ENCODE measurements at regions not wholly inside any gene's neighbourhood (a gene's known extent, or its start where the extent isn't known, plus 50 kb on each side); places are given as distances from the start of the nearest gene placed in this dataset.

DNA sequence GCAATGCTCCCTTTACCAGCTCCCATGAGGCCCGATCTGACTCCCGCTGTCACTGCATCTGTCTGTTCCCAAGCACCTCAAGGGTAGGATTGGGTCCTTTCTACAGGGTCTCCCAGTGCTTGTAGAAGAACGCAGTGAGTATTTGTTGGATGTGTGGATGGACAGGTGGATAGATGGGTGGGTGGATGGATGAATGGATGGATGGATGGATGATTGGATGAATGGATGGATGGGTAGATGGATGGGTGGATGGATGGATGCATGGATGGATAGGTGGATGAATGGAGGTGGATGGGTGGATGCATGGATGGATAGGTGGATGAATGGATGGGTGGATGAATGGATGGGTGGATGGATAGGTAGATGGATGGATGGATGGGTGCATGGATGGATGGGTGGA is 91.6 kb downstream of the HS1BP3 start:
- H3K9me3 ChIP-seq, result no peaks in the 10 kb centered on the region
- no peak for TF ChIP-seq EP300 (IDR thresholded peaks at IDR 0.05)
- no peak for TF ChIP-seq POLR2AphosphoS5 (IDR thresholded peaks at IDR 0.05)
- TF ChIP-seq, protein P1, sequence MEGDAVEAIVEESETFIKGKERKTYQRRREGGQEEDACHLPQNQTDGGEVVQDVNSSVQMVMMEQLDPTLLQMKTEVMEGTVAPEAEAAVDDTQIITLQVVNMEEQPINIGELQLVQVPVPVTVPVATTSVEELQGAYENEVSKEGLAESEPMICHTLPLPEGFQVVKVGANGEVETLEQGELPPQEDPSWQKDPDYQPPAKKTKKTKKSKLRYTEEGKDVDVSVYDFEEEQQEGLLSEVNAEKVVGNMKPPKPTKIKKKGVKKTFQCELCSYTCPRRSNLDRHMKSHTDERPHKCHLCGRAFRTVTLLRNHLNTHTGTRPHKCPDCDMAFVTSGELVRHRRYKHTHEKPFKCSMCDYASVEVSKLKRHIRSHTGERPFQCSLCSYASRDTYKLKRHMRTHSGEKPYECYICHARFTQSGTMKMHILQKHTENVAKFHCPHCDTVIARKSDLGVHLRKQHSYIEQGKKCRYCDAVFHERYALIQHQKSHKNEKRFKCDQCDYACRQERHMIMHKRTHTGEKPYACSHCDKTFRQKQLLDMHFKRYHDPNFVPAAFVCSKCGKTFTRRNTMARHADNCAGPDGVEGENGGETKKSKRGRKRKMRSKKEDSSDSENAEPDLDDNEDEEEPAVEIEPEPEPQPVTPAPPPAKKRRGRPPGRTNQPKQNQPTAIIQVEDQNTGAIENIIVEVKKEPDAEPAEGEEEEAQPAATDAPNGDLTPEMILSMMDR (IDR thresholded peaks at IDR 0.05), result no peak
- TF ChIP-seq POLR2A (IDR thresholded peaks at IDR 0.05; ENCODE audit: low read depth), result no peak
- no peak for DNase-seq (ENCODE audit: extremely low spot score)
- intact Hi-C loops (cut with DNase I), result no loop called here
- no peaks in the 10 kb centered on the region for H3K27me3 ChIP-seq
- no peaks in the 10 kb centered on the region for H3K4me1 ChIP-seq
- 100% methylated on average over 3 of the region's 3 CpGs for WGBS
- H3K36me3 ChIP-seq, result no peaks in the 10 kb centered on the region
- H3K4me3 ChIP-seq, result no peak overlapping the region
- no peak overlapping the region for H3K27ac ChIP-seq (replicated peaks in 1 of 4)

DNA sequence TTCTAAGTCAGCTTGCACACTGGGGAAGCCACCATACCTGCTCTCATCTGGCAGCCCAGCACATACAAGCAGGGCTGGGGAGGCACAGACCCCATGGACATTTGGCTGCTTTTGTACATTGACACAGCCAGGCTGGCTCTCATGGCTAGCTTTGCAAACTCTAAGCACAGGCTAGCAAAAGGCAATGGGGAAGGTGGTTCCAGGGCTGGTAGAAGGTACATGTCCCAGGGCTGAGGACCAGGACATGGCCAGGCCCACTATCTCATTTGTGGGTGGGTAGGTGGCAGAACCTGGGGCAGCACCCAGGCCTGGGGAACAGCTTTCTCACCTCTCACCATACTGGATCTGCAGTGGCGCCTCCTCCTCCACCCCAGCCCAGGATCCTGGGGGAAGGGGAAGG is 90.9 kb downstream of the HS1BP3 start:
- no peaks in the 10 kb centered on the region for H3K36me3 ChIP-seq
- no peaks in the 10 kb centered on the region for H3K4me1 ChIP-seq
- WGBS, result no CpG with 5 or more reads among the region's 1 CpG
- H3K27ac ChIP-seq (replicated peaks in 1 of 4), result no peak overlapping the region
- no peaks in the 10 kb centered on the region for H3K27me3 ChIP-seq
- no peak overlapping the region for H3K4me3 ChIP-seq
- intact Hi-C loops (cut with DNase I), result no loop called here
- TF ChIP-seq POLR2A (IDR thresholded peaks at IDR 0.05; ENCODE audit: low read depth), result no peak
- TF ChIP-seq, protein P1 (IDR thresholded peaks at IDR 0.05), result no peak
- TF ChIP-seq POLR2AphosphoS5 (IDR thresholded peaks at IDR 0.05), result no peak
- TF ChIP-seq EP300 (IDR thresholded peaks at IDR 0.05), result no peak
- DNase-seq (ENCODE audit: extremely low spot score), result no peak
- no peaks in the 10 kb centered on the region for H3K9me3 ChIP-seq

DNA sequence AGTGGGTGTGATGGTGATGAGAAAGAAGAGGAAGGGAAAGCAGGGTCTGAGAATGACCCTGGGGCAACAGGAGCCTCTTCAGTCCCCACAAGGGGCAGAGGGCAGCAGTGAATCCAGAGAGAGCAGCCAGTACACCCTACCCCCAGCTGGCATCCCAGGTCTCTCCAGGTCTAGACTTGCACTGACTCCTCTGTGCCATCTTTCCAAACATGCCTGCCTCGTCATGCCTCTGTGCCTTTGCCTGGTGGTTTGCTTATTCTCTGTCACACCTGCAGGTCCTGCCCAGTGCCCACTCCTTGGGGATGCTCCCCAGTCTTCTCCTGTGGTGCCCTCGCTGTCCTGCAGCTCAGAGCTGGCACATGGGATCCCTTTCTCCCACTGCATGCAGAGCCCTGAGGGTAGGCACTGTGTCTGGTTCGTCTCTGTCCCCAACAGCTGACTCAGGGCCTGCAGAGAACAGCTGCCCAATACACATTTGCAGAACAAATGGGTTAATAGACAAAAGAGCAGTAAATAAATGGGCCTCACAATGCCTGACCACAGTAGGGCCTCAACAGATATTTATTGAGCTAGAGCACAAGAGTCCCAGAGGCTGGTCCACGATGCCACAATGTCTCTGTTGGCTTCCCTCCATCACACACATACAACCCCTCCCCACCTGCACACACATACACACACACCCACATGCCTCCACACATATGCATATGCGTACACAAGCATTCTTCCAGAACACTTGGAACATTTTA is 89.8 kb downstream of the HS1BP3 start:
- intact Hi-C loops (cut with DNase I), result no loop called here

DNA sequence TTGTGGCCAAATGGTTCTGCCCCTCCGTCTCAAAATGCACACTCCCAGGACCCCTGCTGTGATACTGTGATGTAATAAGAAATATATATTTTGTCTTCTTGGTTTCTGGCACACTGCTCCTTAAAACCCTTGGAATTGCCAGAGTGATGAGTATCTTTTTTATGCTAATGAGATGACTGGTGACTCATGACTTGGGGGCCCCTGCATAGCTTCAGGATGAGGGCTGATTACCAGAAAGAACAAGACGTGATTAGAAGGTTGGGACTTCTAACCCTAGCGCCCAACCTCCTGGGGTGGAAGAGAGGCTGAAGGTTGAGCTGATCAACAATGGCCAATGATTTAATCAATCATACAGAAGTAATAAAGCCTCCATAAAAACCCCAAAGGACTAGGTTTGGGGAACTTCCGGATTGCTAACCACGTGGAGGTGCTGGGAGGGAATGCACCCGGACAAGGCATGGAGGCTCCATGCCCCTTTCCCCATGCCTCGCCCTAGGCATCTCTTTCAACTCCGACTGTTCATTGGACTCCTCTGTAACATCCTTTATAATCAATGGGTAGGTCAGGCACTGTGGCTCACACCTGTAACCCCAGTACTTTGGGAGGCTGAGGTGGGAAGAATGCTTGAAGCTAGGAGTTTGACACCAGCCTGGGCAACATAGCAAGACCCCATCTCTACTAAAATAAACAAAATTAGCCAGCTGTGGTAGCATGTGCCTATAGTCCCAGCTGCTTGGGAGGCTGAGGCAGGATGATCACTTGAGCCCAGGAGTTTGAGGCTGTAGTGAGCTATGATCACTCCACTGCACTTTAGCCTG is 89.1 kb downstream of the HS1BP3 start:
- Histone ChIP-seq H3K4me1 (peaks cover 4 to 13% (median 8%) of the 10 kb centered on the region in 4 donors), H3K9me3 (no peaks in the 10 kb centered on the region), H3K27me3 (no peaks in the 10 kb centered on the region), H3K4me3 (no peak overlapping the region), H3K36me3 (no peaks in the 10 kb centered on the region), H3K27ac (replicated peaks in 1 of 4) (no peak overlapping the region)
- DNase-seq (ENCODE audit: extremely low spot score), result no peak
- 87% methylated on average over 8 of the region's 8 CpGs for WGBS
- intact Hi-C loops (cut with DNase I), result no loop called here
- no peak for TF ChIP-seq EP300 (IDR thresholded peaks at IDR 0.05)
- TF ChIP-seq, protein P1 (IDR thresholded peaks at IDR 0.05), result no peak
- TF ChIP-seq POLR2AphosphoS5 (IDR thresholded peaks at IDR 0.05), result no peak

More for the DNA sequence above, 89.8 kb downstream of the HS1BP3 start:
- Histone ChIP-seq H3K9me3 (no peaks in the 10 kb centered on the region), H3K27me3 (no peaks in the 10 kb centered on the region), H3K4me1 (peaks cover 2 to 10% (median 7%) of the 10 kb centered on the region in 4 donors), H3K4me3 (no peak overlapping the region), H3K36me3 (no peaks in the 10 kb centered on the region), H3K27ac (replicated peaks in 1 of 4) (no peak overlapping the region)
- TF ChIP-seq POLR2AphosphoS5 (IDR thresholded peaks at IDR 0.05), result no peak
- TF ChIP-seq, protein P1 (IDR thresholded peaks at IDR 0.05), result no peak
- TF ChIP-seq EP300 (IDR thresholded peaks at IDR 0.05), result no peak
- no peak for TF ChIP-seq POLR2A (IDR thresholded peaks at IDR 0.05; ENCODE audit: low read depth)
- WGBS, result 98% methylated on average over 4 of the region's 5 CpGs
- no peak for DNase-seq (ENCODE audit: extremely low spot score)
